Skeletal muscle tissue (tissue), 3 donors: ENCODE measurements at regions not wholly inside any gene's neighbourhood (a gene's known extent, or its start where the extent isn't known, plus 50 kb on each side); places are given as distances from the start of the nearest gene placed in this dataset.

Experiments
- H3K27ac ChIP-seq: one replicate; pipeline ENCODE4 v1.7.0; 2013; ENCODE audit warnings: mild to moderate bottlenecking, low read depth, low read length, inconsistent platforms
- H3K27me3 ChIP-seq, 3 donors: one replicate each; pipeline ENCODE4 v1.7.0; 2013; ENCODE audit warnings: low read length in 3 of 3; ENCODE audit not compliant: control insufficient read depth in 3 of 3, insufficient read depth in 3 of 3
- H3K36me3 ChIP-seq, 3 donors: one replicate each; pipeline ENCODE4 v1.7.0; 2013; ENCODE audit warnings: low read length in 3 of 3; ENCODE audit not compliant: control insufficient read depth in 3 of 3, insufficient read depth in 3 of 3
- H3K4me1 ChIP-seq, 3 donors: one replicate each; pipeline ENCODE4 v1.7.0; 2013; ENCODE audit warnings: low read length in 3 of 3, mild to moderate bottlenecking in 3 of 3; ENCODE audit not compliant: control insufficient read depth in 3 of 3, insufficient read depth in 3 of 3
- H3K4me3 ChIP-seq, 3 donors: one replicate each; pipeline ENCODE4 v1.7.0; 2013; ENCODE audit warnings: low read length in 3 of 3
- H3K9ac ChIP-seq, 3 donors: one replicate each; pipeline ENCODE4 v1.7.0; 2013; ENCODE audit warnings: low read length in 3 of 3, mild to moderate bottlenecking in 3 of 3, moderate library complexity in 2 of 3, low read depth in 1 of 3
- H3K9me3 ChIP-seq, 3 donors: one replicate each; pipeline ENCODE4 v1.7.0; 2013; ENCODE audit warnings: low read length in 3 of 3; ENCODE audit not compliant: control insufficient read depth in 3 of 3
- donor health status: Osteomylitis.

DNA sequence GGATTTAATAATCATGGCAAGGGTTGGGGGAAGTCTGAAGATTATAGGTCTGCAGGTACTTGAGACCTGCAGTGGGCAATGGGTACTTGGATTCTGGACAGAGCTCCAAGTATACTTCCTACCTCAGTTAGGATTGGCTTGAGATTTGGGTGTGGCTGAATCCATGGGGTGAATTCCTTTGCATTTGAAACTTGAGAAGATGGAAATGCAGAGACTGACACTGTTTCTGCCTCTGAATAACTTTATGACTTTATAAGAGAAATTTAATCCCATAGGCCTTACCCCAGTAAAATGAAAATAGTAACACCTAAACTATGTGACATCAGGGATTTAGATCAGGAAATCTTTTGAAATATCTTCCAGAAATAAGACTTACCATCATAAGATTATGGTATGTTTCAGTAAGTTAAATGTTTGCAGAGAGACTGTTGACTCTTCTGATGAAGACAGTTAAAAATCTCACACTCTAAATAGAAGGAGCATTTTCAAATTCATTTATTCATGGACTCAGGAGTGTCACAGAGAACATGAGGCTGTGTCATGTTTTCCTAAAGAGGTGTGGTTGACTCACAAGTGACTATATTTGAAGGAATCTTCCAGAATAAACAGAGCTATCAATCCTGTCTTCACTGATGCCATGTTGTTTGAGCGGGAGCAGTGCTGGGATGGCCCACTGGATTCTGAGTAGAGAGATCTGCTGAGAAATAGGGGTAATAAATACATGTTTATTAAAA lies 513.5 kb upstream of the NR3C2 start:
- Histone ChIP-seq H3K36me3 (no peaks in the 10 kb centered on the region), H3K27me3 (no peaks in the 10 kb centered on the region), H3K4me3 (no peak overlapping the region), H3K9ac (no peak overlapping the region), H3K4me1 (no peaks in the 10 kb centered on the region), H3K9me3 (no peaks in the 10 kb centered on the region), H3K27ac (no peak overlapping the region)

DNA sequence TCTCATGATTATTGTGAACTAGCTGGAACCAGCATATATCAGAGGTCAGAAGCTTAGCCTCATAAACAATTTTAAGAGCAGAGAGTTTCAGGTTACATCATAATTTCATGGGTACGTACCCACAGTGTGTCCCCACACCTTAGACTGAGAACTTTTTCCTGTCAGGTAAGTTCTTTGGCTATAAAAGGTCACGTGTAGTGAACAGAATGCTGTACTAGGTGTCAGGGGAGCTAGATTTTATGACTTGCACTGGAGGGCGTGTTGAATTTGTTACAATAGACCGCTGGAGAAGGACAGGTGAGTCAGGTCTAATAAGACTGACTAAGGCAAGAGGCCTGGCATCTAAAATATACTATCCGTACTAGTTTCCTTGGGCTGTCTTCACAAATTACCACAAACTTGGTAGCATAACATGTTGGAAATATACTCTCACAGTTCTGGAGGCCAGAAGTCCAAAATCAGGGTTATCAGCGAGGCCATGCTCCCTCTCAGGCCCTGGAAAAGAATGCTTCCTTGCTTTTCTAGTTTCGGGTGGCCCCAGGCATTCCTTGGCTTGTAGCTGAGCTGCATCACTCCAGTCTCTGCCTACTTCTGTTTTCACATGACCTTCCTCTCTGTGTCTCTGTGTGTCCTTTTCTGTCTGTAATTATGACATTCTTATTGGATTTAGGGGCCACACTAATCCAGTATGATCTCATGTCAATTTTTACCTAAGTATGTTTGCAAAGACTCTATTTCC lies 512.0 kb upstream of the NR3C2 start:
- Histone ChIP-seq H3K4me1 (no peaks in the 10 kb centered on the region), H3K9ac (no peak overlapping the region), H3K27ac (no peak overlapping the region), H3K36me3 (no peaks in the 10 kb centered on the region), H3K27me3 (no peaks in the 10 kb centered on the region), H3K9me3 (no peaks in the 10 kb centered on the region), H3K4me3 (no peak overlapping the region)

DNA sequence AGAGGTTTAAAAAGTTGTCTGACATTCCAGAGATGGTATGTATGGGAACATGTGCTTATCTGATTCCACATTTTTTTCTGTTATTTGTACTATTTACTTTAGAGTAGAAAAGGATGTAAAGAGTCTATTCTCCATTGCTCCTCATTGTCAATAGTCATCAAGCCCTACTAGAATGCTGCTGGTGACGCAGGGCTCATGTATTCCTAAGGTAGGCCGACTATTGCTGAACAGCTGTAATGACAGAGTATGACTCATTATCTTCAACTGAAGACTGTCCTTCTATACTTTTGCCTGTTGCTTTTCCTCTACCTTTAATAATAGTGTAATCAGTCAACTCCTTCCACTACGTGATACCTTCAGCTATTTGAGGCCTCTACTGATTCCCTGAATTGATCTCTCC lies 509.1 kb upstream of the NR3C2 start:
- Histone ChIP-seq H3K27ac (no peak overlapping the region), H3K9me3 (no peaks in the 10 kb centered on the region), H3K9ac (no peak overlapping the region), H3K4me1 (no peaks in the 10 kb centered on the region), H3K36me3 (no peaks in the 10 kb centered on the region), H3K4me3 (no peak overlapping the region), H3K27me3 (no peaks in the 10 kb centered on the region)

DNA sequence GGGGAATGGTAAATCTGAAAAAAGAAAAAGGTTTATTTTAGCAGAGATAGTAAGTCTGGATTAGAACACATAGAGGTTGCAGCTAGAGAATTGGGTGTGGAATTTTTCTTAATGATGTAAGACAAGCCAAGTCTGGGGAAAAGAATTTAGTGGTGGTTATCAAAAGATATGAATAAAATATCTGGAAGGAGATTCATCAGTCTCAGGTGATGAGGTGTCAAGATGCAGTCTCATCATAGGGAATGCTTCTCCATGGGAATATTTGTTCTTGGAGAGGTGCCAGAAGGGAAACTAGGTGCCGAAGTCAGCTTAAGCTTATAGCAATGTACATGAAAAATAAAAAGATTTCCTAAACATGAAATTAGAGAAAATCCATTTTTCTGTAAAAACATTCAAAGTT lies 504.1 kb upstream of the NR3C2 start:
- H3K27me3 ChIP-seq, result no peaks in the 10 kb centered on the region
- H3K4me1 ChIP-seq, result no peaks in the 10 kb centered on the region
- no peak overlapping the region for H3K9ac ChIP-seq
- H3K4me3 ChIP-seq, result no peak overlapping the region
- no peaks in the 10 kb centered on the region for H3K9me3 ChIP-seq
- H3K36me3 ChIP-seq, result no peaks in the 10 kb centered on the region
- no peak overlapping the region for H3K27ac ChIP-seq

DNA sequence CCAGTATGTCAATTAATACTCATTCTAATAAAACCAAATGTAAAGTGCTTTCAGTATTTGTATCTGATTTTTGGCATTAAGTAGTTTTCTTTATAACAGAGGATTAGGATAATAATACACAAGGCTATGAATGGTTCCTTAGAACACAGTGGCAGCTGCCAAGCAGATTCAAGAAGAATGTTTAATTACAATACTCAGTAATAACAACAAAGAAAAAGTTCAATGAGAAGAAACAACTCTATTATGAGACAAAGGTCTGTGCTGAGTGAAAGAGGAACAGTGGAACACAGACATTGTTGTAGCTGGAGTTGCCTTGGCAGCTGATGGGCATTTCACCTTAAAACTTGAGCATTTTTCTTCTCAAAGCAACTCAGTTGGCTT lies 502.6 kb upstream of the NR3C2 start:
- H3K9me3 ChIP-seq, result no peaks in the 10 kb centered on the region

DNA sequence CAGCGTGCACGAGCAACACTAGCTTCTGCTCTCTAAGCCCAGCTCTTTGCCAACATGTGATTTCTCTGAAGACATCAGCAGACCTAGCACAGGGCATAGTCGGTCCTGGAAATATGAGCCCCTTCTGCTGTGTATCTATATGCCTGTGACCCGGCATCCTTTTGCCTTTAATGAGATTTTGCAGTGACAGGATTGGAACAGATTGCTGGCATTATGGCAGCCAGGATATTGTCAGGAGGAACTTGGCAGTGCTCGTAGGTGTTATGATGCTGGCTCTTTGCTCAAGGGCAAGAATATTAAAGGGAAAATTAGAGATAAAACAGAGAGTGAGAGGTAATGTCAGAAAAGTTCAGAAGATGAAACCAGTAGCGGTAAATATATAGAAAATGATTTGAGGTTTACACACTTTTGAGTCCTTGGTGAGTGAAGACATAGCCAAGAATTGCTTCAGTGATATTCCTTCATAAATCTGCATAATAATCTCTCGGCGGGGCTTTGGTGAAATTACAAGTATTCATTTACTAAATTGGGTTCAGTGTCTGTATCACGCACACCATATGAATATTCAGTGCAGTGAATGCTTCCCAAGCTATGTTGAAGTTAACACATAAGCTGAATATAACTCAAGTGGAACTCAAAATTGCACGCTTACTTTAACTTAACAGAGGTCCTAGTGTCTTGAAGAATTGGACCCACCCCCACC lies 502.1 kb upstream of the NR3C2 start:
- H3K9ac ChIP-seq, result no peak overlapping the region
- H3K27me3 ChIP-seq, result no peaks in the 10 kb centered on the region
- no peak overlapping the region for H3K4me3 ChIP-seq

More for the DNA sequence above, 502.6 kb upstream of the NR3C2 start:
- Histone ChIP-seq H3K4me1 (no peaks in the 10 kb centered on the region), H3K9ac (no peak overlapping the region), H3K4me3 (no peak overlapping the region), H3K27me3 (no peaks in the 10 kb centered on the region), H3K27ac (no peak overlapping the region), H3K36me3 (no peaks in the 10 kb centered on the region)

DNA sequence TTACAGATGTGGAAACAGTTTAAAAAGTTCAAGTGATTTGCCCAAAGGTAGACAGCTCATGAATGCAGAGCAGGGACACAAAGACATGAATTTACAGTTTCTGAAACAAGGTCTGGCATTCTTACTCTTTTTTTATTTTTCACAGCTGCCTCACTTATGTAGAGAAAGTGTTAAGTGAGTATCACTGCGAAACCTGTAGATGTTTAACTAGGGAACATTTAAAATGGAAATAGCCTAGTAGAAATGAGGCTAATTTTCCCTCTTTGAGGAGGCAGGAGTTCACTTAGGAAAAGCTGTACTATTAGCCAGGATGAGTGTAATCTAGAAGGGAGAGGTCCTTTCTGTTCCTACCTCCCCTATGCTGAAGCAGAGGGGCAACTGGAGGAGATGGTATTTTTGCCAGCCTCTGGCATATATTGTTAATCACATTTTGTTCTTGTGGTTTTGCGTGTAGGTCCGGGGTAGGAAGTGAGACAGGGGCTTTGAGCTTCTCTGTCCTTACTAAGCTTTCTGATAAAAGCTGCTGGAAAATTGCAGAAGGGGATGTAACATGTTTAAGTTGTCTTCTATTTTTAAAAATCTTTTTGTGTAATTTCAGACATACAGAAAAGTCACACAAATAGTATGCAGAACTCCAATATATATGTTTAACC lies 492.8 kb upstream of the NR3C2 start:
- no peaks in the 10 kb centered on the region for H3K27me3 ChIP-seq
- H3K9me3 ChIP-seq, result no peaks in the 10 kb centered on the region
- no peaks in the 10 kb centered on the region for H3K36me3 ChIP-seq
- no peak overlapping the region for H3K27ac ChIP-seq
- H3K4me1 ChIP-seq, result no peaks in the 10 kb centered on the region
- no peak overlapping the region for H3K9ac ChIP-seq
- no peak overlapping the region for H3K4me3 ChIP-seq

More for the DNA sequence above, 502.1 kb upstream of the NR3C2 start:
- H3K27ac ChIP-seq, result no peak overlapping the region
- no peaks in the 10 kb centered on the region for H3K9me3 ChIP-seq
- H3K4me1 ChIP-seq, result no peaks in the 10 kb centered on the region
- no peaks in the 10 kb centered on the region for H3K36me3 ChIP-seq

DNA sequence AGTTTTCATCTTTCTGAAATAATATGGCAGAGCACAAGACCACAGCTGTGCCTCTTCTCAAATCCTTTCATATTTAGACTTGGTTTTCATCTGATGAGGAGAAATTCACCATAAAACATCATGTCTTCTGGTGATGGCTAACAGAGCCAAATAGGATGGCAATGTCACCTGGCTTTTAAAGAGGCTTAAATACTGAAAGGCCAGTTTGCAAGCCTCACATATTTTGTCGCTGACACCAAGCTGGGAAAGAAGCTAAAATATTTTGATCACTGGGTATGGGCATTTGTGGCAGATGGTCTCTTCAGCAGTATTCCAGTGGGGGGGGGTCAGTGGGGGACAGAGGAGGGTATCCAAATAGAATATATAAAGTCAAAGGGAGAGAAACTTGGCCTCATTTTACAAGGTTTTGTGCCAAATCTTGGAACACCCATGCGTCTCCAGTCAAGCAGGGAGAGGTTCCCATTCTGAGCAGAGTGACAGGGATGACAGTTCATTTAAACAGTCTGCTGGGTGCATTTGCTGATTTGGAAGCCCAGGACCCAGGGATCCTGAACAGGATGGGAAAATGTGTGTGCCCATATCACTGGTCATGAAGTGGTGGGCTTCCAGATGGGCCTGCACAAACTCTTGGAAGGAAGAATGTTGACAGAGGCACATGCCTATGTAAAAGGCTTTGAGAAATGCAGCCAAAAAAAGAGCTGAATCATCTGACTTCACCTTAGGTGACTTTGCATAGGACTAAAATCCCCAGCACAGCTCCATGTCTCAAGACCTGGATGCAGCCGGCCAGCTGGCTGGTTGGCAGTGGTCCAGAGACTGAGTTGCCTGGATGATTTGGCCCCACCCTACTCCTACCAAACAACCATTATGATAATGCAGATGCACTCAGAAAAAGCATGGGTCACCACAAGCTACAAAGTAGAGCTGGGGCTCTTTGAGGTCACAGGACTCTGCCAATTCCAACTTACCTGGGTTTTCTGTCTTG lies 484.4 kb upstream of the NR3C2 start:
- Histone ChIP-seq H3K9ac (no peak overlapping the region), H3K36me3 (no peaks in the 10 kb centered on the region), H3K27me3 (no peaks in the 10 kb centered on the region), H3K4me3 (no peak overlapping the region), H3K9me3 (no peaks in the 10 kb centered on the region), H3K27ac (no peak overlapping the region), H3K4me1 (no peaks in the 10 kb centered on the region)

DNA sequence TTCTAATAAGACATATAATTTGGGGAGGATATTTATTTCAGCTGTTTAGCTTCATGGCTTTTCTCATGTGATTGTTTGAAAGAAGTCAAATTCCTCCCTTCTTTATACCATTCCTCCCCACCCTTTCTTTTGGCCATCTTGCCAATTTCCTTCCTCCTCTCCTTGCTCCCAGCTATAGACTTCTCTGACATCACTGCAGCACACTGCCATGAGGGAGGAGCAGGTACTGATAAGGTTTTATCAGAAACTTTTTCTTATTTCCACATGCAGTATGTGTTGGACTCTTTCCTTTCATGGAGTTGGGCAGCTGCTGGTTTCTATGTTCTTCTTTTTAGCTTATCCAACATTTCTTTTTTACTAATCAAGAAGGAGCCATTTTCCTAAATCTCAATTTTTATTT lies 481.7 kb upstream of the NR3C2 start:
- no peaks in the 10 kb centered on the region for H3K9me3 ChIP-seq
- no peak overlapping the region for H3K9ac ChIP-seq
- no peaks in the 10 kb centered on the region for H3K4me1 ChIP-seq
- H3K27me3 ChIP-seq, result no peaks in the 10 kb centered on the region
- no peak overlapping the region for H3K4me3 ChIP-seq
- H3K27ac ChIP-seq, result no peak overlapping the region
- H3K36me3 ChIP-seq, result no peaks in the 10 kb centered on the region
